ENCODE measurements at regions not wholly inside any gene's neighbourhood (a gene's known extent, or its start where the extent isn't known, plus 50 kb on each side); places are given as distances from the start of the nearest gene placed in this dataset.

DNA sequence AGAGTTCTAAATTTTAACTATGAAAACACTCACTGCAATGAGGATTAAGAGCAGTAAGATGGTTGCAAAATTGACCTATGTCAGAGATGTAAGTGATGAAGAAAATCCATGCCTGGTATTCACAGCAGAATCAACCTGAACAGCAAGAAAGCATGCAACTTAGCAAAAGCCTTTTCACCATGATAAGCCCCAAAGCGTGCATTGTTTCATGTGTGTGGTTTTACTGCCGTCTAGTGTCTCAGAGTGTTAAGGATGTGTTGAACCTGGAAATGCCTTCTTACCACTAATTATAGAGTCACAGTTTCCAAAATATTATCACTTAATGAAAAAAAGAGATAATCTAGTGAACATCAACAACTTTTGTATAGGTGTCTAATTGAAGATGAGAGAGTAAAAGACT lies 415.2 kb upstream of the TRPC7 start:
- no peaks in the 10 kb centered on the region for H3F3A ChIP-seq (ENCODE audit: control insufficient read depth, insufficient read depth)
- no peaks in the 10 kb centered on the region for H3K79me2 ChIP-seq (ENCODE audit: control insufficient read depth, low read length)
- H3K27ac ChIP-seq (ENCODE audit: low read depth, low read length): no peak overlapping the region
- no peak overlapping the region for H3K4me2 ChIP-seq (ENCODE audit: low read length)
- H3K9me2 ChIP-seq (replicated peaks; ENCODE audit: control insufficient read depth, low read length): no peaks in the 10 kb centered on the region
- no peaks in the 10 kb centered on the region for H3K4me1 ChIP-seq (ENCODE audit: control insufficient read depth, low read length)
- peaks cover 6% of the 10 kb centered on the region; the same call in 1 of the 2 replicates for H3K27me3 ChIP-seq (ENCODE audit: control insufficient read depth, low read length)
- H3K4me3 ChIP-seq (ENCODE audit: low read length): no peak overlapping the region
- no peaks in the 10 kb centered on the region for H3K36me3 ChIP-seq (ENCODE audit: control insufficient read depth, low read length)
- TF ChIP-seq, protein P1, sequence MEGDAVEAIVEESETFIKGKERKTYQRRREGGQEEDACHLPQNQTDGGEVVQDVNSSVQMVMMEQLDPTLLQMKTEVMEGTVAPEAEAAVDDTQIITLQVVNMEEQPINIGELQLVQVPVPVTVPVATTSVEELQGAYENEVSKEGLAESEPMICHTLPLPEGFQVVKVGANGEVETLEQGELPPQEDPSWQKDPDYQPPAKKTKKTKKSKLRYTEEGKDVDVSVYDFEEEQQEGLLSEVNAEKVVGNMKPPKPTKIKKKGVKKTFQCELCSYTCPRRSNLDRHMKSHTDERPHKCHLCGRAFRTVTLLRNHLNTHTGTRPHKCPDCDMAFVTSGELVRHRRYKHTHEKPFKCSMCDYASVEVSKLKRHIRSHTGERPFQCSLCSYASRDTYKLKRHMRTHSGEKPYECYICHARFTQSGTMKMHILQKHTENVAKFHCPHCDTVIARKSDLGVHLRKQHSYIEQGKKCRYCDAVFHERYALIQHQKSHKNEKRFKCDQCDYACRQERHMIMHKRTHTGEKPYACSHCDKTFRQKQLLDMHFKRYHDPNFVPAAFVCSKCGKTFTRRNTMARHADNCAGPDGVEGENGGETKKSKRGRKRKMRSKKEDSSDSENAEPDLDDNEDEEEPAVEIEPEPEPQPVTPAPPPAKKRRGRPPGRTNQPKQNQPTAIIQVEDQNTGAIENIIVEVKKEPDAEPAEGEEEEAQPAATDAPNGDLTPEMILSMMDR (IDR thresholded peaks at IDR 0.05; ENCODE audit: low read depth, low read length, poor library complexity, severe bottlenecking): no peak
- no peak for TF ChIP-seq EZH2phosphoT487 (IDR thresholded peaks at IDR 0.05; ENCODE audit: borderline replicate concordance, low read length)
- H4K20me1 ChIP-seq (ENCODE audit: control insufficient read depth, insufficient read depth, low read depth, low read length): no peaks in the 10 kb centered on the region
- no peaks in the 10 kb centered on the region for H3K9me3 ChIP-seq (ENCODE audit: control insufficient read depth, insufficient read depth, low read length)

DNA sequence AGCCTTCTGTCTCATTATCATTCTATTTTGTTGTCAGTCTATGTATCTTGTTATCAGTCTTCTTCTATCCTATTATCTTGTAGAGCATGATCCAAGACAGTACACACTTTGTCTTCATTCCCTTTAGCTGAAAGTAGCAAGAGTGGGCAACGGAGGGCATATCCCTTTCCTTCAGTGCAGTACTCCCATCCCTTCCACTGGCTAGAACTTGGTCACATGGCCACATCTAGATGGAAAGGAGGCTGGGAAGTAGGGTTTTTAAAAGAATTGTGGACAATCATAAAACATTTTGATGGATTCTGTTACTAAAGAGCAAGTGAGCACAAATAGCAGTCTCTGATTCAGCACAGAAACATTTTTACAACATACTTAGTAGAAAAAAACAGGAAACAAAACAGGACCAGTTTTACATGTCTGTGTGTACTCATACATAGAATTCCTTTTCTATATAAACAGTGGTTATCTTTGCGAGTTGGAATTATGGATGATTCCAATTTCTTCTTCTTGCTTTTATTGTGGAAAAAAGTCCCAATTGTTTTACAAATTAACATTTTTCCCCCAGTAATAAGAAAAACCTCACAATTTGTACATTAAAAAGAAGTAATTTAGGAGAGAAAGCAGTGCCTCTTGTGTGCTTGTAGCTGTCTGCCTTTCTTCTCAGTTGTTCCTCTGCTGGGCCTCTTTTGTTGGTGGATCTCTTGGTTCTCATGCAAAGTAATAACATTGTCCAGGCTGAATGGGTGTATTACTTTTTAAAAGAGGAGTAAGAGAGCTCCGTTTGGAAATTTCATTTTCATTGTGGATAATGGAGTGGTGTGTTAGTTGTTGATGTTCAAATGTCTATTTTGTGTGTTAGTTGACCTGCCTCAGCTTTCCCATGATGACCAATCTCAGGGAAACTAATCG lies 410.9 kb upstream of the TRPC7 start:
- H4K20me1 ChIP-seq (ENCODE audit: control insufficient read depth, insufficient read depth, low read depth, low read length): no peaks in the 10 kb centered on the region
- H3K4me2 ChIP-seq (ENCODE audit: low read length): no peak overlapping the region
- no peaks in the 10 kb centered on the region for H3F3A ChIP-seq (ENCODE audit: control insufficient read depth, insufficient read depth)
- TF ChIP-seq EZH2phosphoT487 (IDR thresholded peaks at IDR 0.05; ENCODE audit: borderline replicate concordance, low read length): no peak
- TF ChIP-seq, protein P1 (IDR thresholded peaks at IDR 0.05; ENCODE audit: low read depth, low read length, poor library complexity, severe bottlenecking): no peak
- H3K4me3 ChIP-seq (ENCODE audit: low read length): no peak overlapping the region
- H3K79me2 ChIP-seq (ENCODE audit: control insufficient read depth, low read length): no peaks in the 10 kb centered on the region
- no peaks in the 10 kb centered on the region for H3K9me2 ChIP-seq (replicated peaks; ENCODE audit: control insufficient read depth, low read length)
- no peak overlapping the region for H3K27ac ChIP-seq (ENCODE audit: low read depth, low read length)
- H3K36me3 ChIP-seq (ENCODE audit: control insufficient read depth, low read length): no peaks in the 10 kb centered on the region
- H3K27me3 ChIP-seq (ENCODE audit: control insufficient read depth, low read length): peaks cover 11% of the 10 kb centered on the region
- H3K9me3 ChIP-seq (ENCODE audit: control insufficient read depth, insufficient read depth, low read length): no peaks in the 10 kb centered on the region
- H3K4me1 ChIP-seq (ENCODE audit: control insufficient read depth, low read length): no peaks in the 10 kb centered on the region

DNA sequence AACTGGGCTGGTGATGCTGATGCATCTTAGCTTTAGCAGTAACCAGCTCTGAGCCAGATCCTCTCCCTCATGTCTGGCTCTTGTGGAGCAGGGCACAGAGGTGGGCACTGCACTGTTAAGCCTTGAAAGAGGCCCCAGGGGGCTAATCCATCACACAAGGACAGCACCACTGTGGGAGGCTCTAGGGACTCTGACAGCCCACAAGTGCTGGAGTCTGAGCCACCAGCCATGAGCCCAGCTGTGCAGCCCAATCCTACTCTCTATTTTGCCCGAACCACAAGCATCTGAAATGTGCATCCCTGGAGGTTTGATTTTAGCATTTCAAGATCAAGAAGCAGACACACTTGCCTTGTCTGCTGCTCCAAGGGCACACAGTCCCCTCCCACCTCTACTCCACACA lies 407.1 kb upstream of the TRPC7 start:
- Histone ChIP-seq H3K9me2 (replicated peaks; ENCODE audit: control insufficient read depth, low read length) (no peaks in the 10 kb centered on the region), H4K20me1 (ENCODE audit: control insufficient read depth, insufficient read depth, low read depth, low read length) (no peaks in the 10 kb centered on the region), H3K27me3 (ENCODE audit: control insufficient read depth, low read length) (peaks cover 11% of the 10 kb centered on the region), H3K27ac (ENCODE audit: low read depth, low read length) (no peak overlapping the region), H3K4me1 (ENCODE audit: control insufficient read depth, low read length) (no peaks in the 10 kb centered on the region), H3K79me2 (ENCODE audit: control insufficient read depth, low read length) (no peaks in the 10 kb centered on the region), H3F3A (ENCODE audit: control insufficient read depth, insufficient read depth) (no peaks in the 10 kb centered on the region), H3K4me3 (ENCODE audit: low read length) (no peak overlapping the region), H3K36me3 (ENCODE audit: control insufficient read depth, low read length) (no peaks in the 10 kb centered on the region), H3K9me3 (ENCODE audit: control insufficient read depth, insufficient read depth, low read length) (no peaks in the 10 kb centered on the region), H3K4me2 (ENCODE audit: low read length) (no peak overlapping the region)
- no peak for TF ChIP-seq EZH2phosphoT487 (IDR thresholded peaks at IDR 0.05; ENCODE audit: borderline replicate concordance, low read length)
- TF ChIP-seq, protein P1 (IDR thresholded peaks at IDR 0.05; ENCODE audit: low read depth, low read length, poor library complexity, severe bottlenecking): no peak

Data from DOHH2 (cell line).